Activated CD4-positive, alpha-beta T cell treated with anti-CD3 and anti-CD28 coated beads, Interleukin-2, amount 10 ng/mL, durations not matched to agents 24 days and 14 days (primary cell): ENCODE measurements at regions not wholly inside any gene's neighbourhood (a gene's known extent, or its start where the extent isn't known, plus 50 kb on each side); places are given as distances from the start of the nearest gene placed in this dataset.
"Not testable (repeated sequence)": the region's sequence is repeated elsewhere in the genome, so short reads cannot be mapped to it uniquely, and the experiment has no call there.

Source experiments
- DNase-seq: peaks from one replicate; pipeline ENCODE4 v3.0.0; 2022
- H3K27ac Mint-ChIP-seq: one replicate; pipeline ENCODE4 v1.8.0; 2022; ENCODE audit warnings: mild to moderate bottlenecking, mixed read lengths
- H3K27me3 Mint-ChIP-seq: one replicate; pipeline ENCODE4 v1.8.0; 2022; ENCODE audit warnings: mixed read lengths
- H3K36me3 Mint-ChIP-seq: one replicate; pipeline ENCODE4 v1.8.0; 2022; ENCODE audit warnings: low read depth, mild to moderate bottlenecking, mixed read lengths
- H3K4me1 Mint-ChIP-seq: one replicate; pipeline ENCODE4 v1.8.0; 2021; ENCODE audit warnings: mixed read lengths
- H3K4me3 Mint-ChIP-seq: one replicate; pipeline ENCODE4 v1.8.0; 2022; ENCODE audit warnings: mild to moderate bottlenecking, moderate library complexity, mixed read lengths
- H3K9me3 Mint-ChIP-seq: one replicate; pipeline ENCODE4 v1.8.0; 2021; ENCODE audit warnings: mixed read lengths
- intact Hi-C: fragments of 100-400 bp; cut with micrococcal nuclease; formaldehyde crosslinking; loops from one replicate; pipeline ENCODE4 v1.15.1; 2023

DNA sequence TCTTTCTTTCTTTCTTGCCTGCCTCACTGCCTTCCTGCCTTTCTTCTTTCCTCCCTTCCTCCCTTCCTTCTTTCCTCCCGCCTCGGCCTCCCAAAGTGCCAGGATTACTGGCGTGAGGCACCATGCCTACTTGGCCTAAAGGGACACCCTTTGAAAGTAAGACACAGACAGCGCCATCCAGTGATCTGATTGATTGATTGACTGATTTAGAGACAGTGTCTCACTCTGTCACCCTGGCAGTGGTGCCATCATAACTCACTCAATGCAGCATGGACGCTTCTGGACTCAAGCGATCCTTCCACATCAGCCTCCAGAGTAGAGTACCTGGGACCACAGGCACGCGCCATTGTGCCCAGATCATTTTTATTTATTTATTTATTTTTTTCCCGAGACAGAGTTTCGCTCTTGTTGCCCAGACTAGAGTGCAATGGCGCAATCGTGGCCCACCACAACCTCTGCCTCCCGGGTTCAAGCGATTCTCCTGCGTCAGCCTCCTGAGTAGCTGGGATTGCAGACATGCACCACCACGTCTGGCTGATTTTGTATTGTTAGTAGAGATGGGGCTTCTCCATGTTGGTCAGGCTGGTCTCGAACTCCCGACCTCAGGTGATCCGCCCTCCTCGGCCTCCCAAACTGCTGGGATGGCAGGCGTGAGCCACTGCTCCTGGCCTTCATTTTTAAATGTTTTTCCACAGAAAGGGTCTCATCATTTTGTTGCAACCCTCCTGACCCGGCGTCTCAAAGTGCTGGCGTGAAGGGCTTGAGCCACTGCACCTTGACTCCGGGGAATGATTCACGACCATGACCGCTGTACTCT lies 3914.7 kb upstream of the OR11H1 start:
- H3K4me1 Mint-ChIP-seq, intact Hi-C loops, H3K27me3 Mint-ChIP-seq, H3K27ac Mint-ChIP-seq, DNase-seq, H3K4me3 Mint-ChIP-seq: not testable (repeated sequence)
- H3K9me3 Mint-ChIP-seq = peaks cover 61% of the 10 kb centered on the region
- H3K36me3 Mint-ChIP-seq = peaks cover 10% of the 10 kb centered on the region

DNA sequence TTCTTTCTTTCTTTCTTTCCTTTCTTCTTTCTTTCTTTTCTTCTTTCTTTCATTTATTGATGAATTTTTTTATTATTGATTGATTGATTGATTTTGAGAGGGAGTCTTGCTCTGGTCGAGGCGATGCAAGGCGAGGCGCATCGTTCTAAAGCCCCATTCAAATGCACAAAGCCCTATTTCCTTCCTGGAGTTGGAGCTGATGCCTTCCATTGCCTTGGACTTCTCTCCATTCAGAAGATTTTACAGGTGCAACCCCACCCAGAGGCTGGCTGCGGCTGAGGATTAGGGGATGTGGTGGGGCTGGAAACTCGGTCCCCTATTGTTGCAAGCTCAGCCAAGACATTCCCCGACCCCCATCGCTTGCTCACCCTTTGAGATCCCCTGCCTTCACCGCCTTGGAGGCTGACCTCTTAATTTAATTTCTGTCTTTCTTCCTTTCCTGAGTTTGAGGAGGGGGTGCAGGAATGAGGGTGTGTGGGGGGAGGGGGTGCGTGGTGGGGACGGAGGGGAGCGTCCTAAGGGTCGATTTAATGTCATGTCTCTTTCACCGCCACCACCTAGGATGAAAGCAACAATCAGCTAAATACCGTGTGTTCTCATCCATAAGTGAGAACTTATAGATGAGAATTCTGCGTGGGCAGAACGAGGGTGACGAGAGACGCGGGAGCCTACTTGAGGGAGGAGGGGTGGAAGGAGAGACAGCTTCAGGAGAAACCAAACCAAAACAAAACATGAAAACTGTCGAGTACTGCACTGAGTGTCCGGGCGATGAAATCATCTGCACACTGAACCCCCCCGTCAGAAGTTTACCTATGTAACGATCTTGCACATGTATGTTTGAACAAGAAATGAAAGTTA lies 3913.9 kb upstream of the OR11H1 start:
- Mint-ChIP-seq H3K36me3 (peaks cover 10% of the 10 kb centered on the region), H3K27ac (no peak overlapping the region), H3K4me3 (no peak overlapping the region), H3K9me3 (peaks cover 57% of the 10 kb centered on the region), H3K4me1 (no peaks in the 10 kb centered on the region), H3K27me3 (no peaks in the 10 kb centered on the region)
- DNase-seq = no peak
- intact Hi-C loops = no loop called here

DNA sequence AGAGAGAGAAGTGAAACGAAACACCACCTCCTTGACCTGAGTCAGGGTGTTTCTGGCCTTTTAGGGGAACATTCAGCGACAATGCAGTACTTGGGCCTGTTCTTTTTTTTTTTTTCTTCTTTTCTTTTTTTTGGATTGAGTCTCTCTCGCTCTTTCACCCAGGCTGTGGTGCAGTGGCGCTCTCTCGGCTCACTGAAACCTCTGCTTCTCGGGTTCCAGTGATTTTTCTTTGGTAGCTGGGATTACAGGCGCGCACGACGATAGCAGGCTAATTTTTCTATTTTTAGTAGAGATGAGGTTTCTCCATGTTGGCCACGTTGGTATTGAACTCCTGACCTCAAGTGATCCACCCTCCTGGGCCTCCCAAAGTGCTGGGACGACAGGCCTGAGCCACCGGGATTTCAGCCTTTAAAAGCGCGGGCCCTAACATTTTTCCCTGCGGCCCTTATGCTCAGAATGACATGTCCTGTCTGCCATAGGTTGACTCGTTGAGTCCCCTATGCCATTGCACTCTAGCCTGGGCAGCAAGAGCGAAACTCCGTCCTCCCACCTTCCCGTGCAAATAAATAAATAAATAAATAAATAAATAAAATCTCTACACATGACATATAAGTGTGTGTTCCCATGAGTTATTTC lies 3913.1 kb upstream of the OR11H1 start:
- H3K4me1 Mint-ChIP-seq, H3K27ac Mint-ChIP-seq, H3K4me3 Mint-ChIP-seq, intact Hi-C loops, DNase-seq, H3K27me3 Mint-ChIP-seq: not testable (repeated sequence)
- peaks cover 14% of the 10 kb centered on the region for H3K36me3 Mint-ChIP-seq
- peaks cover 62% of the 10 kb centered on the region for H3K9me3 Mint-ChIP-seq

DNA sequence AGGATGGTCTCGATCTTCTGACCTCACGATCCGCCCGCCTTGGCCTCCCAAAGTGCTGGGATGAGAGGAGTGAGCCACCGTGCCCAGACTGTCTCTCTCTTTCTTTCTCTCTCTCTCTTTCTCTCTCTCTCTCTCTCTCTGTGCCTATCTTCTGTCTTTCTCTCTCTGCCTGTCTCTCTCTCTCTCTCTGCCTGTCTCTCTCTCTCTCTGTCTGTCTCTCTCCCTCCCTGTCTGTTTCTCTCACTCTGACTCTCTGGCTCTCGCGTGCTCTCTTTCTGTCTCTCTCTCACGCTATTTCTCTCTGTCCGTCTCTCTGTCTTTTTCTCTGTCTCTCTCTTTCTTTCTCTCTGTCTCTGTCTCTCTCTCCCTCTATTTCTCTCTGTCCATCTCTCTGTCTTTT lies 3911.2 kb upstream of the OR11H1 start:
- Mint-ChIP-seq H3K4me1 (no peaks in the 10 kb centered on the region), H3K9me3 (peaks cover 62% of the 10 kb centered on the region), H3K36me3 (peaks cover 19% of the 10 kb centered on the region), H3K27me3 (no peaks in the 10 kb centered on the region), H3K27ac (no peak overlapping the region), H3K4me3 (no peak overlapping the region)
- DNase-seq = no peak
- intact Hi-C loops = no loop called here

DNA sequence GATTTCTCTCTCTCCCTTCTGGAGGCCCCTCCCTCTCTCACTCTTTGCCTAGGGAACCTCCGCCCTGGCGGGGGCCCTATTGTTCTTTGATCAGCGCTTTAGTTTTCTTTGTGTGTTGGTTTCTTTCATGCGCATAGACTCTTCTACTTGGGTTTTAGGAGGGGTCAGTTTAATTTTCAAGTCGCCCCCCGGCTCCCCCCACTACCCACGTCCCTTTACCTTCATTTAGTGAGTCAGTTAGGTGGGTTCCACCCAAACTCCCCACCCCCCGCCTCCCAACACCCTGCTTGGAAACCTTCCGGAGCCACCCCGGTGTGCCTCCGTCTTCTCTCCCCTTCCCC lies 3909.7 kb upstream of the OR11H1 start:
- H3K27me3 Mint-ChIP-seq, H3K4me3 Mint-ChIP-seq, H3K27ac Mint-ChIP-seq, H3K4me1 Mint-ChIP-seq, intact Hi-C loops, DNase-seq: not testable (repeated sequence)
- Mint-ChIP-seq H3K36me3 (peaks cover 15% of the 10 kb centered on the region), H3K9me3 (peaks cover 52% of the 10 kb centered on the region)

DNA sequence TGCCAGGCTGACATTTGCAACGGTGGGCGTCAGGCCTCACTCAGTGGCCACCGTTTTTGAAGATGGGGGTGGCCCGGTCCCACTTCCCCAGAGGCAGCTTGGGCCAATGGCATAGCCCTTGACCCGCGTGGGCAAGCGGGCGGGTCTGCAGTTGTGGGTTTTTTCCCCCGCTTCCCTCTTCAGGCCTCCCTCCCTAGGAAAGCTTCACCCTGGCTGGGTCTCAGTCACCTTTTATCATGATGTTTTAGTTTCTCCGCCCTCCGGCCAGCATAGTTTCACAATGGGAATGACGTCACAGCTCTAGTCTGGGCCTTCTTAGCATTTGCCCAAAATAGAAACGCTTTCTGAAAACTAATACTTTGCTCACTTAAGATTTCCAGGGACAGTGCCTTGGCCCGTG lies 3909.3 kb upstream of the OR11H1 start:
- H3K4me3 Mint-ChIP-seq, H3K27ac Mint-ChIP-seq, H3K4me1 Mint-ChIP-seq, intact Hi-C loops, H3K27me3 Mint-ChIP-seq, DNase-seq: not testable (repeated sequence)
- peaks cover 15% of the 10 kb centered on the region for H3K36me3 Mint-ChIP-seq
- peaks cover 54% of the 10 kb centered on the region for H3K9me3 Mint-ChIP-seq

DNA sequence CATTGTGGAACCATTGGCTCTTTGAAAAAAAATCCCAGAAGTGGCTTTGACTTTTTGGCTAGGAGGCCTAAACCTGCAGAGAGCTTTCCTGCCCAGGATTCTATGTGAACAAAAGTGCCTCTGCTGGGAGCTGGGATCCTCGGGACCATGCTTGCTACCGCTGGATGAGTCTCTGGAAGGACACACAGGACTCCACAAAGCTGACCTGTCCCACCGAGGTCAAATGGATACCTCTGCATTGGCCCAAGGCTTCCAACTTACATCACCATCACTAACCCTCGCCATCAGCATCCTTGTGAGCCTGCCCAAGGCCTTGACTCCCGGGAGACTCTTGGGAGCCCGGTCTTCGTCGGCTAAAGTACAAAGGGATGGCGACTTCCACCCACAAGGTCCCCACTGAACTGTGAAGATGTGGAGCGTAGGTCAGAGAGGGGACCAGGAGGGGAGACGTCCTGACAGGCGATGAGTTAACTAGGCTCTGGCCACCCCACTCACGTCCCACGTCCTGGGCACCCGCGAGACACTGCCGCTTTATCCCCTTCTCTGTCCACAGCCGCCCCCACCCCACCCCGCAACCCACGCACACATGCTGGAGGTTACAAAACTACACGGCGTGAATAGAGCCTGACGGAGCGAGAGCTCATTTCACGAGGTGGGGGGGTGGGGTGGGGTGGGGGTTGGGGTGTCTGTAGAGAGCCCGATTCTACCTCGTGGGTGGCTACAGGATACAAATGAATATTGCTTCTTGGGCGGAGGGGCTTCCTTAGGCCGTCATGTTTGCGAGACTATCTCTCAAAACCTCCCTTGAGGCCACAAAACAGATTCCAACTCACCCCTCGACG lies 3906.8 kb upstream of the OR11H1 start:
- H3K4me3 Mint-ChIP-seq, H3K4me1 Mint-ChIP-seq, H3K27ac Mint-ChIP-seq, intact Hi-C loops, DNase-seq, H3K27me3 Mint-ChIP-seq: not testable (repeated sequence)
- Mint-ChIP-seq H3K36me3 (peaks cover 13% of the 10 kb centered on the region), H3K9me3 (peaks cover 56% of the 10 kb centered on the region)

DNA sequence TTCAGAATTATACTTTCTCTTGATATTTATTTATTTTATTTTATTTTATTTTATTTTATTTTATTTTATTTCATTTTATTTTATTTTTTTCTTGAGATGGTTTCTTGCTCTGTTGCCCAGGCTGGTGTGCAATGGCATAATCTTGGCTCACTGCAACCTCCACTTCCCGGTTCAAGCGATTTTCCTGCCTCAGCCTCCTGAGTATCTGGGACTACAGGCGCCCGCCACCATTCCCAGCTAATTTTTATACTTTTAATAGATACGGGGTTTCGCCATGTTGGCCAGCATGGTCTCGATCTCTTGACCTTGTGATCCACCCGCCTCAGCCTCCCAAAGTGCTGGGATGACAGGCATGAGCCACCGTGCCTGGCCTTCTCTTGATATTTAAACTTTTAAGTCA lies 3905.2 kb upstream of the OR11H1 start:
- Mint-ChIP-seq H3K36me3 (peaks cover 16% of the 10 kb centered on the region), H3K9me3 (peaks cover 48% of the 10 kb centered on the region)
- H3K4me1 Mint-ChIP-seq, H3K4me3 Mint-ChIP-seq, H3K27ac Mint-ChIP-seq, DNase-seq, H3K27me3 Mint-ChIP-seq, intact Hi-C loops: not testable (repeated sequence)

DNA sequence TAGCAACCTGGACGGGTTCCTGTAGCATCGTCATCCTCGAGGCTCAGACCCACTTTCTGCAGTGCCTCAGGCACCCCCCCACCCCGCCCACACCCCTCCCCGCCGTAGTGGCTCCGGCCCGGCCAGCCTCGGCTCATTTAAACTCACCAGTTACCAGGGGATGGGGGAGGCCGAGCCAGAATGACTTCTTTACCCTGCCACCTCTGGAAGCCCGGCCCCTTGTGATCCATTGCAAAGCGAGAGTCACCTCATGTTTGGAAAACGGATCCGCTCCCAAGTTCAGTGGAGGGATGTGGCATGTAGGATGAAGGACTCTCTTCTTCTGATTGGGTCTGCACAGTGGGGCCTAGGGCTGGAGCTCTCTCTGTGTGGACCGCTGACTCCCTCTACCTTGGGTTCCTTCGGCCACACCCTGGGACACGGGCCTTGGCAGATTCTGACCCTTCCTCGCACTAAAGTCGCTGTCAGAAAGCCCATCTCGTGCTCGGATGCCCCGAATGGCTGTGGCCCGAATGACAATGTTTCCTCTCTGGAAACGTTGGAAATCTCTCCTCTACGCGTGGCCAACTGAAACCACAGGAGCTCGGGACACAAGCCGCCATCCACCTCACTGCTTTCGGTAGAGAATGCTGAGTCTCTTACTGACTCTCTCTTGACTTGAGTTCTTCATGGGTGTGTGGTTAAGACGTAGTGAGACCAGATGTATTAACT lies 3902.1 kb upstream of the OR11H1 start:
- intact Hi-C loops = not testable (repeated sequence)

DNA sequence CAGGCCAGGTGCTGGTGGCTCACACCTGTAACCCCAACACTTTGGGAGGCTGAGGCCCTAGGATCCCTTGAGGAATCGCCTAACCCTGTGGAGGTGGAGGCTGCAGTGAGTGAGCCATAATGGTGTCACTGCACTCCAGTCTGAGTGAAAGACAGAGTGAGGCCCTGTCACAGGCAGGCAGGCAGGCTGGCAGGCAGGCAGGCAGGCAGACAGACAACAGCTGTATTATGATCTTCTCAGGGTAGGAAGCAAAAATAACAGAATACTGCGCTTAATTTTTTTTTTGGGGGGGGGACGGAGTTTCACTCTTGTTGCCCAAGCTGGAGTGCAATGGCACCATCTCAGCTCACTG lies 3901.6 kb upstream of the OR11H1 start:
- H3K36me3 Mint-ChIP-seq = peaks cover 14% of the 10 kb centered on the region
- no peak overlapping the region for H3K4me3 Mint-ChIP-seq
- peaks cover 34% of the 10 kb centered on the region for H3K9me3 Mint-ChIP-seq
- no peaks in the 10 kb centered on the region for H3K4me1 Mint-ChIP-seq
- intact Hi-C loops = no loop called here
- no peaks in the 10 kb centered on the region for H3K27me3 Mint-ChIP-seq
- no peak for DNase-seq
- no peak overlapping the region for H3K27ac Mint-ChIP-seq

More for the DNA sequence above, 3902.1 kb upstream of the OR11H1 start:
- not testable (repeated sequence) for DNase-seq, H3K4me1 Mint-ChIP-seq, H3K27me3 Mint-ChIP-seq, H3K27ac Mint-ChIP-seq, H3K4me3 Mint-ChIP-seq
- H3K9me3 Mint-ChIP-seq = peaks cover 36% of the 10 kb centered on the region
- peaks cover 12% of the 10 kb centered on the region for H3K36me3 Mint-ChIP-seq

DNA sequence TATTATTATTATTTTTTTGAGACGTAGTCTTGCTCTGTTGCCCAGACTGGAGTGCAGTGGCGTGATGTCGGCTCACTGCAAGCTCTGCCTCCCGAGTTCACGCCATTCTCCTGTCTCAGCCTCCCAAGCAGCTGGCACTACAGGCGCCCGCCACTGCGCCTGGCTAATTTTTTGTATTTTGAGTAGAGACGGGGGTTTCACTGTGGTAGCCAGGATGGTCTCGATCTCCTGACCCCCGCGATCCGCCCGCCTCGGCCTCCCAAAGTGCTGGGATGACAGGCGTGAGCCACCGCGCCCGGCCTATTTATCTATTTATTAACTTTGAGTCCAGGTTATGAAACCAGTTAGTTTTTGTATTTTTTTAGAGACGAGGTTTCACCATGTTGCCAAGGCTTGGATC lies 3901.0 kb upstream of the OR11H1 start:
- H3K27ac Mint-ChIP-seq = not testable (repeated sequence)

DNA sequence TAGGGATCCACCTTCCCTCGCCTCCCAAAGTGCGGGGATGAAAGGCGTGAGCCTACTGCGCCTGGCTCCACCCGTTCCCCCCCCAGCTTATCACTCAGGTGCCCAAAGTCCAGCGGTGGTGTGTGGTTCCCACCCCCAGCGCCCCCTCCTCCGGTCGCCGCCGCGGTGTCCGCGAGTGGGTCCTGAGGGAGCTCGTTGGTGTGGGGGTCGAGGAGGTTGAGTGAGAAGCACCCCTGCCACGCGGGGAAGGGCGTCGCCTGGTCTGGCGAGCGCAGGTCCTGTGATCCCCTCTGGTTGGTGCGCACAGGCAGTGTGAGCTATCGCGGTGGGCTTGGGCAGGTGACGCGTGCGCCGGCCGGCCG lies 3900.6 kb upstream of the OR11H1 start:
- Mint-ChIP-seq H3K27ac (no peak overlapping the region), H3K4me1 (no peaks in the 10 kb centered on the region), H3K27me3 (no peaks in the 10 kb centered on the region), H3K4me3 (no peak overlapping the region), H3K9me3 (peaks cover 30% of the 10 kb centered on the region), H3K36me3 (peaks cover 14% of the 10 kb centered on the region)
- no peak for DNase-seq
- intact Hi-C loops = no loop called here

More for the DNA sequence above, 3901.0 kb upstream of the OR11H1 start:
- DNase-seq, H3K4me1 Mint-ChIP-seq, intact Hi-C loops, H3K4me3 Mint-ChIP-seq, H3K27me3 Mint-ChIP-seq: not testable (repeated sequence)
- Mint-ChIP-seq H3K36me3 (peaks cover 14% of the 10 kb centered on the region), H3K9me3 (peaks cover 34% of the 10 kb centered on the region)
